B cell (primary cell): ENCODE measurements at regions not wholly inside any gene's neighbourhood (a gene's known extent, or its start where the extent isn't known, plus 50 kb on each side); places are given as distances from the start of the nearest gene placed in this dataset.

Experiments
- ATAC-seq: fragments of 200-7000 bp; cut with Tn5 transposase; one replicate; pipeline ENCODE4 v1.10.0; 2021; ENCODE audit warnings: low read depth, mild to moderate bottlenecking, moderate number of reproducible peaks, moderate library complexity
- CTCF ChIA-PET: fragments of 350-600 bp; sonication (Branson Sonifier 250); formaldehyde crosslinking; loops from one replicate; lab custom pipeline; 2021; ENCODE audit warnings: antibody characterized with exemption, inconsistent platforms; lab: Charles Lee
- POLR2A ChIA-PET: fragments of 350-600 bp; sonication (Branson Sonifier 250); formaldehyde crosslinking; loops from one replicate; lab custom pipeline; 2021; ENCODE audit warnings: antibody characterized with exemption; lab: Charles Lee
- DNase-seq: peaks from one replicate; pipeline ENCODE4 v3.0.0; 2013
- H2AFZ ChIP-seq: 2 replicates; pipeline ENCODE4 v1.6.1; 2012; ENCODE audit warnings: mild to moderate bottlenecking, low read depth, low read length; ENCODE audit not compliant: insufficient read depth, poor library complexity, severe bottlenecking
- H3K27ac ChIP-seq, 2 donors: 1 replicate in 1 of 2; 2 replicates in 1 of 2; pipeline ENCODE4 v1.5.1; 2012 to 2013; ENCODE audit warnings: low read length in 2 of 2, mild to moderate bottlenecking in 2 of 2, moderate library complexity in 1 of 2
- H3K27me3 ChIP-seq, 4 experiments: fragments of 200-600 bp in 1 of 4; sonication (generic) in 1 of 4; replicated peaks in 1 of 4; 1 replicate in 2 of 4; 2 replicates in 2 of 4; pipeline versions ENCODE4 v1.6.1 to v1.7.0; 2013 to 2016; ENCODE audit warnings: low read length in 3 of 4, mild to moderate bottlenecking in 2 of 4, mixed read lengths in 1 of 4, moderate library complexity in 1 of 4; ENCODE audit not compliant: insufficient read depth in 4 of 4, control insufficient read depth in 3 of 4; ENCODE audit errors: control extremely low read depth in 1 of 4
- H3K36me3 ChIP-seq, 2 experiments: replicated peaks in 1 of 2; 1 replicate in 1 of 2; 2 replicates in 1 of 2; pipeline versions ENCODE4 v1.6.1 to v1.7.1; 2013; ENCODE audit warnings: low read length in 1 of 2; ENCODE audit not compliant: insufficient read depth in 2 of 2, control insufficient read depth in 1 of 2; ENCODE audit errors: control extremely low read depth in 1 of 2, extremely low read depth in 1 of 2
- H3K4me1 ChIP-seq, 2 donors: fragments of 200-600 bp in 1 of 2; sonication (generic) in 1 of 2; 1 replicate in 1 of 2; 2 replicates in 1 of 2; pipeline versions ENCODE4 v1.5.1 to v1.6.1; 2013 to 2017; ENCODE audit warnings: low read length in 2 of 2; ENCODE audit not compliant: control insufficient read depth in 2 of 2, insufficient read depth in 2 of 2
- H3K4me2 ChIP-seq: replicated peaks from 2 replicates; pipeline ENCODE3; 2012; ENCODE audit warnings: mild to moderate bottlenecking, low read depth, low read length; ENCODE audit not compliant: poor library complexity, severe bottlenecking
- H3K4me3 ChIP-seq, 5 experiments: fragments of 200-600 bp in 1 of 5; sonication (generic) in 1 of 5; 1 replicate in 3 of 5; 2 replicates in 2 of 5; pipeline versions ENCODE4 v1.5.1 to v1.7.0; 2011 to 2016; ENCODE audit warnings: low read length in 4 of 5, mild to moderate bottlenecking in 4 of 5, low read depth in 2 of 5, control low read depth in 1 of 5, moderate library complexity in 1 of 5; ENCODE audit not compliant: insufficient read depth in 1 of 5; ENCODE audit errors: control extremely low read depth in 1 of 5, extremely low read depth in 1 of 5
- H3K79me2 ChIP-seq: fragments of 200-600 bp; sonication (generic); one replicate; pipeline ENCODE4 v1.6.0; 2016; ENCODE audit warnings: low read length; ENCODE audit not compliant: control insufficient read depth, insufficient read depth
- H3K9ac ChIP-seq: fragments of 200-600 bp; sonication (generic); 2 replicates; pipeline ENCODE4 v1.6.1; 2017; ENCODE audit warnings: mild to moderate bottlenecking, low read length, moderate library complexity
- H3K9me3 ChIP-seq, 3 donors: one replicate each; pipeline versions ENCODE4 v1.6.1 to v1.7.1; 2013; ENCODE audit warnings: low read length in 2 of 3; ENCODE audit not compliant: control insufficient read depth in 2 of 3, insufficient read depth in 1 of 3; ENCODE audit errors: control extremely low read depth in 1 of 3
- H4K20me1 ChIP-seq: 2 replicates; pipeline ENCODE4 v1.6.0; 2012; ENCODE audit warnings: mild to moderate bottlenecking, low read length; ENCODE audit not compliant: insufficient read depth, control insufficient read depth, poor library complexity, severe bottlenecking
- H3K27ac Mint-ChIP-seq: one replicate; pipeline ENCODE4 v1.8.0; 2021; ENCODE audit warnings: mixed read lengths
- H3K27me3 Mint-ChIP-seq: one replicate; pipeline ENCODE4 v1.8.0; 2021; ENCODE audit warnings: mixed read lengths
- H3K4me1 Mint-ChIP-seq: one replicate; pipeline ENCODE4 v1.8.0; 2021; ENCODE audit warnings: mixed read lengths
- H3K4me3 Mint-ChIP-seq: one replicate; pipeline ENCODE4 v1.8.0; 2021; ENCODE audit warnings: mixed read lengths
- H3K9me3 Mint-ChIP-seq: one replicate; pipeline ENCODE4 v1.8.0; 2022; ENCODE audit warnings: mixed read lengths; ENCODE audit not compliant: insufficient read depth
- EZH2 ChIP-seq: IDR thresholded peaks from 2 replicates; pipeline ENCODE4 v1.6.1; 2012; ENCODE audit warnings: borderline replicate concordance, low read depth, mild to moderate bottlenecking, moderate library complexity, low read length; ENCODE audit not compliant: insufficient read depth, poor library complexity, severe bottlenecking
- WGBS: methylation state at CpG from one replicate; pipeline ENCODE4 v1.1.5; 2013; ENCODE audit warnings: missing lambda C conversion rate; ENCODE audit not compliant: insufficient coverage; 5-methylcytosine and 5-hydroxymethylcytosine counted together
- intact Hi-C: fragments of 100-400 bp; cut with micrococcal nuclease; formaldehyde crosslinking; loops from one replicate; pipeline ENCODE4 v1.10.0; 2022
- TF ChIP-seq, protein P1 (sequence below): fragments of 200-600 bp; IDR thresholded peaks from one replicate; pipeline ENCODE4 v1.8.0; 2022; ENCODE audit warnings: antibody characterized with exemption, mild to moderate bottlenecking

DNA sequence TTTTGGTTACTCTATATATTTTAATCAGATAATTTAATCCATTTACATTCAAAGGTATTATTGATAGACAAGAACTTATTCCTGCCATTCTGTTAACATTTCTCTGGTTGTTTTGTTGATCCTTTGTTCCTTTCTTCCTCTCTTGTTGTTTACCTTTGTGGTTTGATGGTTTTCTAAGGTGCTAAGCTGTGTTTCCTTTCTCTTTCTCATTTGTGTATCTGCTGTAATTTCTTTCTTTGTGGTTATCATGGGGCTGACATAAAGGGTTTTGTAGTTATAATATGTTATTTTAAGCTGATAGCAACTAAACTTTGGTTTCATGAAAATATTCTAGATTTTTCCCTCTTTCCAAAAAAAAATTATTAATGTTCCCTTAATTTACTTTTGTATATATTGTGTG is 179.2 kb downstream of the NDUFA10 start:
- H3K4me2 ChIP-seq = no peak overlapping the region
- no peak overlapping the region for H3K4me3 Mint-ChIP-seq
- ATAC-seq (no peak), DNase-seq (no peak)
- H3K4me3 ChIP-seq = no peak overlapping the region
- no peaks in the 10 kb centered on the region for H3K36me3 ChIP-seq
- H3K27ac ChIP-seq = no peak overlapping the region
- no peak overlapping the region for H3K9ac ChIP-seq
- ChIA-PET CTCF (no interaction called here), POLR2A (no interaction called here)
- no peaks in the 10 kb centered on the region for H4K20me1 ChIP-seq
- no peaks in the 10 kb centered on the region for H3K4me1 ChIP-seq
- no peak overlapping the region for H3K27ac Mint-ChIP-seq
- no peaks in the 10 kb centered on the region for H3K4me1 Mint-ChIP-seq
- H3K27me3 ChIP-seq = no peaks in the 10 kb centered on the region
- peaks cover 0 to 14% (median 1%) of the 10 kb centered on the region in 3 donors for H3K9me3 ChIP-seq
- intact Hi-C loops = no loop called here
- TF ChIP-seq, protein P1, sequence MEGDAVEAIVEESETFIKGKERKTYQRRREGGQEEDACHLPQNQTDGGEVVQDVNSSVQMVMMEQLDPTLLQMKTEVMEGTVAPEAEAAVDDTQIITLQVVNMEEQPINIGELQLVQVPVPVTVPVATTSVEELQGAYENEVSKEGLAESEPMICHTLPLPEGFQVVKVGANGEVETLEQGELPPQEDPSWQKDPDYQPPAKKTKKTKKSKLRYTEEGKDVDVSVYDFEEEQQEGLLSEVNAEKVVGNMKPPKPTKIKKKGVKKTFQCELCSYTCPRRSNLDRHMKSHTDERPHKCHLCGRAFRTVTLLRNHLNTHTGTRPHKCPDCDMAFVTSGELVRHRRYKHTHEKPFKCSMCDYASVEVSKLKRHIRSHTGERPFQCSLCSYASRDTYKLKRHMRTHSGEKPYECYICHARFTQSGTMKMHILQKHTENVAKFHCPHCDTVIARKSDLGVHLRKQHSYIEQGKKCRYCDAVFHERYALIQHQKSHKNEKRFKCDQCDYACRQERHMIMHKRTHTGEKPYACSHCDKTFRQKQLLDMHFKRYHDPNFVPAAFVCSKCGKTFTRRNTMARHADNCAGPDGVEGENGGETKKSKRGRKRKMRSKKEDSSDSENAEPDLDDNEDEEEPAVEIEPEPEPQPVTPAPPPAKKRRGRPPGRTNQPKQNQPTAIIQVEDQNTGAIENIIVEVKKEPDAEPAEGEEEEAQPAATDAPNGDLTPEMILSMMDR = no peak
- no peak for TF ChIP-seq EZH2
- H3K79me2 ChIP-seq = no peaks in the 10 kb centered on the region
- H2AFZ ChIP-seq = no peak overlapping the region
- H3K27me3 Mint-ChIP-seq = peaks cover 19% of the 10 kb centered on the region
- peaks cover 14% of the 10 kb centered on the region for H3K9me3 Mint-ChIP-seq

DNA sequence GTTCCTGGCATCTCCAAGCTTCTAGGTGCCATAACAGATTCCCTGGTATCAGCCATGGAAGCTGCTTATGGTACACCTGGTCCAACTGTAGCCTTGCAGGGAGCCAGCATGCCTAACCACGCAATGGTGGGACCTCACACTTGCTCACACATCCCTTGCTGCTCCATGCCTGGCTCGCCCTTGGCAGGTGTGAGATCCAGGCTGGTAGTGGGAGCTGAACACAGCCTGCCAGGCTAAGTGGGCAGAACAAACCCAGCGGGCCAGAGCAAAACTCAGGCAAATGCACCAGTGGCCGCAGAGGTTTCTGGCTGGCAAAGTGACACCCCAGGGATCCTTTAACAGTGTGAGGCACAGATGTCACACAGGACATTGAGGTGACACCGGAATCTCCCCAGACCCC is 185.8 kb downstream of the NDUFA10 start:
- Mint-ChIP-seq H3K9me3 (peaks cover 2% of the 10 kb centered on the region), H3K4me1 (no peaks in the 10 kb centered on the region), H3K27ac (no peak overlapping the region), H3K27me3 (peaks cover 6% of the 10 kb centered on the region), H3K4me3 (no peak overlapping the region)
- POLR2A ChIA-PET = no interaction called here
- Histone ChIP-seq H3K79me2 (no peaks in the 10 kb centered on the region), H3K36me3 (no peaks in the 10 kb centered on the region), H4K20me1 (no peaks in the 10 kb centered on the region), H2AFZ (no peak overlapping the region), H3K27me3 (no peaks in the 10 kb centered on the region), H3K27ac (no peak overlapping the region), H3K9ac (no peak overlapping the region), H3K9me3 (peaks cover 0 to 17% (median 1%) of the 10 kb centered on the region in 3 donors), H3K4me3 (no peak overlapping the region), H3K4me2 (no peak overlapping the region), H3K4me1 (no peaks in the 10 kb centered on the region)
- 86% methylated on average over 5 of the region's 5 CpGs for WGBS
- DNase-seq = no peak
- ATAC-seq = no peak
- intact Hi-C loops = no loop called here
- no peak for TF ChIP-seq EZH2
- TF ChIP-seq, protein P1 = no peak
- CTCF ChIA-PET = no interaction called here
